GM12865 (cell line): ENCODE measurements at regions not wholly inside any gene's neighbourhood (a gene's known extent, or its start where the extent isn't known, plus 50 kb on each side); places are given as distances from the start of the nearest gene placed in this dataset.

Experiments used
- DNase-seq: peaks from one replicate; pipeline ENCODE4 v3.0.0; 2010; ENCODE audit warnings: low read depth
- H3K4me3 ChIP-seq: 2 replicates; pipeline ENCODE4 v1.5.1; 2011; ENCODE audit warnings: mild to moderate bottlenecking, low read depth, low read length, control low read depth
- CTCF ChIP-seq: IDR thresholded peaks from 2 replicates; pipeline ENCODE4 v1.5.1; 2011; ENCODE audit warnings: low read length, control low read depth, low read depth, inconsistent platforms; ENCODE audit not compliant: insufficient read depth; ENCODE audit errors: missing control alignments

GRCh38 chr6:40325041-40325440 lies 262.1 kb downstream of the LRFN2 start:
- H3K4me3 ChIP-seq = no peak overlapping the region
- DNase-seq = no peak
- TF ChIP-seq CTCF = no peak

GRCh38 chr6:40323881-40324634 lies 263.1 kb downstream of the LRFN2 start:
- no peak for TF ChIP-seq CTCF
- H3K4me3 ChIP-seq = no peak overlapping the region
- no peak for DNase-seq

- DNase-seq = no peak
- no peak overlapping the region for H3K4me3 ChIP-seq
- no peak for TF ChIP-seq CTCF
These were observed 264.8 kb downstream of the LRFN2 start for GRCh38 chr6:40322336-40322735.

DNA sequence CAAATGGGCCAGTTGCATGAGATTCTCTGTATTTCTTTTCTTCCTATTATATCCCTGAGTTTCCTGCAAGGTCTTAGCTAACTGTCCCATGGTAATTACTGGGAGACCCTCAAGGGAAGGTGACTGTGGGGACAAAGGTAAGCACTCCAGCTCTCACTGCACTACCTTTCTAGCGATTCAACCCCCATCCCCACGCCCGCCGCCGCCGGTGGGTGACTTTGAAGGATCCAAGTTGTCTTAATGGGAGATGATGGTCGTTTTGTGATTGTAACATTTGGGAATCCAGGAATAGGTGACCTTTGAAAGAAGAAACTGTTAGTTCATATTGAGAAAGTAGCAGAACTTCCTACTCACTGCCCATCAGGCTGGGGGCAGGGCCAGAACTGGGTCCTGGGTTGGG lies 265.5 kb downstream of the LRFN2 start:
- H3K4me3 ChIP-seq = no peak overlapping the region
- DNase-seq = no peak
- TF ChIP-seq CTCF = no peak

DNA sequence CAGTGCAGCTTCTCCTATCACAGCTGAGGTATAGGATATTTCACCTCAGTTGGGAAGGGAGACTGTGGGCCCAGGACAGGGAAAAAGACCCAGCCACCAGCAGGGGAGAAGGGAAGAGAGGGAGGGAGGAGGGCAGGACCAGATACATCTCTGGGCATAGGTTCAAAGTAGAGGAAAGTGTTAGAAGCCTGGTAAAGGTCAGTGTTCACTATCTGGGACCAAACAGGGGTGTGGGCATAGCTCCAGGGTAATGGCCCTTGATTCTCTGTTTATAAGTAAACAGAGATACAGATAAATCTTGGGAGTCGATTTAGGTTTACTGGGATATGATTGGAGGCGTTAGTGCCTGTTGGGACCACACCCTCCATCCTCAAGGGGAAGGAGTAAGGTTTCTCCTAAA lies 266.2 kb downstream of the LRFN2 start:
- no peak overlapping the region for H3K4me3 ChIP-seq
- no peak for DNase-seq
- TF ChIP-seq CTCF = no peak

DNA sequence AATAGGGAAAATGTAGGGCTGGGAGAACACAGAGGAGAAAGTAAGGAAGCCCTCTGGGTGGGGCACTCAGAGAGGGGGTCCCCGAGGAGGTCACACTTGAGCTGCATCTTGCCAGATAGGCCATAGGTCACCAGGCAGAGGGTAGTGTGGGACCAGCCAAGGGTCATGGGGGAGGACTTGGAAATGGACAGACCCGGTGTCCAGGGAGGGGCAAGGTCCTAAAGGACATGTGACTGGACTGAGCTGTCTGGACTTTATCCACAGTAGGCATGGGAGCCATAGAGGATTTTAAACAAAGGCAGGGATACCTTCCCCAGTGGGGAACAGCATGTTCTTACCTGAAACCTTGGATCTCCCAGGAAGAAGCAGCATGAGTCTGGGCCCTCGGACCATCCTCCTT lies 266.7 kb downstream of the LRFN2 start:
- H3K4me3 ChIP-seq = no peak overlapping the region
- DNase-seq = no peak
- TF ChIP-seq CTCF = no peak

GRCh38 chr6:40319124-40319523 lies 268.0 kb downstream of the LRFN2 start:
- DNase-seq = no peak
- TF ChIP-seq CTCF = no peak
- H3K4me3 ChIP-seq = no peak overlapping the region
